Lower leg skin (tissue), 3 donors: ENCODE measurements at regions not wholly inside any gene's neighbourhood (a gene's known extent, or its start where the extent isn't known, plus 50 kb on each side); places are given as distances from the start of the nearest gene placed in this dataset.

Experiments
- CTCF ChIP-seq, 3 donors: fragments of 450-650 bp; IDR thresholded peaks; one replicate each; pipeline ENCODE4 v1.5.1; 2016; ENCODE audit warnings: antibody characterized with exemption in 3 of 3, mild to moderate bottlenecking in 3 of 3, moderate library complexity in 2 of 3
- POLR2A ChIP-seq, 2 donors: fragments of 450-650 bp; IDR thresholded peaks; one replicate each; pipeline ENCODE4 v1.6.1; 2016 to 2017; ENCODE audit warnings: antibody characterized with exemption in 2 of 2, mild to moderate bottlenecking in 1 of 2, moderate library complexity in 1 of 2

- TF ChIP-seq CTCF (IDR thresholded peaks at IDR 0.05) = no peak
- no peak for TF ChIP-seq POLR2A (IDR thresholded peaks at IDR 0.05)
Observed at GRCh38 chr20:6908673-6909072, 141.2 kb downstream of the BMP2 start.
